ENCODE measurements at regions not wholly inside any gene's neighbourhood (a gene's known extent, or its start where the extent isn't known, plus 50 kb on each side); places are given as distances from the start of the nearest gene placed in this dataset.

DNA sequence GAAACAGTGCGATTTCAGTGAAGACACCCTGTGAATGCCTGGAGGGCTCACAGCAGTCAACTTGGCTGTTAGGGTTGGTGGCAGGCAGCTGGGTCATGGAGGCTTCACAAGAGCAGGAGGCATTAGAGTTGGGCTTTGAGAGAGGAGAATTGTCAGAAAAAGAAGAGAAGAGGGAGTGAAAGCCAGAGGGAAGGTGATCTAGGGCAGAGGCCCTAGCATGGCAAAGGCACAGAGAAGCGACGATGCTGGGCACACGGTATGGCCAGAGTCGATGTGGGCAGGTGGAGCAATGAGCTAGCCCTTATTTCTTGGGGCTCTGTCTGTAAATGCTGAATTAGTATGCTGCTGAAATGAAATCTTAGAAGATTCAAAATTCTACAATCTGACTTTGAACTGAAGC, 52.6 kb upstream of the OLFM4 start:
- DNase-seq (ENCODE audit: low read depth), result no peak

- no peak for DNase-seq (ENCODE audit: low read depth)
Observed at GRCh38 chr13:52975161-52975560, 53.5 kb upstream of the OLFM4 start.

- DNase-seq (ENCODE audit: low read depth), result no peak
Observed at GRCh38 chr13:52974711-52975110, 53.9 kb upstream of the OLFM4 start.

GRCh38 chr13:52969373-52969772, 59.2 kb upstream of the OLFM4 start:
- DNase-seq (ENCODE audit: low read depth), result no peak

GRCh38 chr13:52968074-52968700, 60.4 kb upstream of the OLFM4 start:
- peak; percentile 59 for DNase-seq (ENCODE audit: low read depth)

- DNase-seq (ENCODE audit: low read depth), result no peak
Observed at GRCh38 chr13:52961987-52962386, 66.6 kb upstream of the OLFM4 start.

DNA sequence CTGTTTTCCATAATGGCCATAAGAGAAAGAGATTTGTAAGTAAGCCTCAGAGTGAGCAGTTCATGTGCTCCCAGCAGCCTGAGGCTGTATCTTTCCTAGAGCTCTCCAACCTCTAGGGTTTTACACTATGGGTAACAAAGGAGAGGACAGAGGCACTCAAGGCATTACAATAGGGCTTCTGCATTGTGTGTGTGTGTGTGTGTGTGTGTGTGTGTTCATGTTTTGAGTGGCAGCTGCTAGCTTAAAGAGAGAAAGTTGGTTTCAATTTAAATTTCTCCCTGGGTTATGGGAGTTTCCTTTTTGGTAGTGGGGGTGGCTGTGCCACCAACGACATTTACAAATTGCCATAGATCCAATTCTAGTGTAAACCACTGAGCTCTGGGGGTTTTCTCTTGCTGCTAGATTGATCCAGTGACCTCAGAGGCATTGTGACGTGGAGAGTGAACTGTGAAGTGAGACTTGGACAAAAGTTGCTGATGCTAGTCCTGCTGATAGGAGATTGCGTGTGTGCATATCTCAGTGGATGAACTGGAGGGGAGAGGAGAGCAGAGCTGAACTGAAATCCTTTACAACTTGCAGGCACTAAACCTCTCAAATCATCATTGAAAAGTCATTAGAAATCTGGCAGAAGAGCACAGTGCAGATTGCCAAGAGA, 67.2 kb upstream of the OLFM4 start:
- DNase-seq (ENCODE audit: low read depth), result no peak

GRCh38 chr13:52955472-52955874, 73.1 kb upstream of the OLFM4 start:
- DNase-seq (ENCODE audit: low read depth), result no peak

DNA sequence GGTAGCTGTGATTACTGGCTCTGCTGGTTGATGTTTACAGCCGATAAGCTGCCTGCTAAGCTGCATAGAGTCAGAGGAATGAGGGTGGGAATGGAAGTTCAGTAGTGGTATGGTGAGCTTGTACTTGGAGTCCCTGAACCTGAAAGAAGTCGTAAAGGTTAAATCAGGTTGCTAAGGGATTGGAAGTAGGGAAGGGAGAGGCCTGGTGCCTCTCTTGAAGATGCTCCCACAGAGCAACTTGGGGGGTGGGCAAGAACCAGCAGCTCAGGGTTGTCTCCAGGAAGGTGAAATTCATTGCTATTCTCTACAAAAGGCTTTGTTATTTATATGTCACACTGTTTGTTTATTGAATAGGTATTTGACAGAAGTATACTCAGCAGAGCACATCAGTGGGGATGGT, 73.8 kb upstream of the OLFM4 start:
- no peak for DNase-seq (ENCODE audit: low read depth)

- DNase-seq (ENCODE audit: low read depth), result no peak
Observed at GRCh38 chr13:52950436-52950956, 78.1 kb upstream of the OLFM4 start.

- DNase-seq (ENCODE audit: low read depth), result no peak
Observed at GRCh38 chr13:52949742-52950141, 78.9 kb upstream of the OLFM4 start.

GRCh38 chr13:52949044-52949443, 79.6 kb upstream of the OLFM4 start:
- no peak for DNase-seq (ENCODE audit: low read depth)

- DNase-seq (ENCODE audit: low read depth), result no peak
Observed at GRCh38 chr13:52947921-52948373, 80.7 kb upstream of the OLFM4 start.

- no peak for DNase-seq (ENCODE audit: low read depth)
Observed at GRCh38 chr13:52945348-52945747, 83.3 kb upstream of the OLFM4 start.

DNA sequence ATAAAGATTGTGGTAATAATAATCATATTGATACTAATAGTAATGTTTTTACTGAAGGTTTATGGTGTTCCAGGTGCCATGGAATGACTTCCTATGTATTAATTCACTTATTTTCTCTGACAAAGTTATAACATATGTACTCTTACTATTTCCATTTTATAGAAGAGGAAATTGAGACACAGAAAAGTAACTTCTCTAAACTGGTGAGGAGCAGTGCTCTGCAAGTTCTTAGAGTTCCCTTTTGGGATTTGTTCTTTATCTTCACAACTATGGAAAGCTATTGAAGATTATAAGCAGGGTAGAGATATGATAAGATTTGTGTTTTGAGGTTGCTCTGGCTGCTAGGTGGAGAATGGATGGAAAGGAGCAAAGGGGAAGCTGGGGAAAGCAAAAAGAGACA, 83.9 kb upstream of the OLFM4 start:
- DNase-seq (ENCODE audit: low read depth), result no peak

GRCh38 chr13:52938065-52938464, 89.6 kb upstream of the PCDH8 start:
- no peak for DNase-seq (ENCODE audit: low read depth)

DNA sequence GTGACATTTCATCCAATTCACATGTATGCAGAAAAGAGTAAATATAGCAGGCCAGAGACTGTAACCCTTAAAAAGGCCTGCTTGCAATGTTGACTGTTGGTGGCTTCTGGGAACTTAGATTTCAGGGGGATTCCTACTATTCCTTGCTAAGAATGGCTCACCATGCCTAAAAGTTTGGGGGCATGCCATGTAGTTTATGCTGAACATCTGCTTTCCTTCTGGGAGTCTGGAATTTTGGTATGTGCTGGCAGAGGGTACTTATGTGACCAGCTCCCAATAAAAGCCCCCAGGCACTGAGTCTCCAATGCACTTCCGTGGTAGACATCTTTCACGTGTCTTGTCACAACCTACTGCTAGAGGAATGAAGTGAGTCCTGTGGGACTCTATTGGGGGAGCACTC, 88.4 kb upstream of the PCDH8 start:
- no peak for DNase-seq (ENCODE audit: low read depth)

- no peak for DNase-seq (ENCODE audit: low read depth)
Observed at GRCh38 chr13:52934258-52934657, 85.8 kb upstream of the PCDH8 start.

DNA sequence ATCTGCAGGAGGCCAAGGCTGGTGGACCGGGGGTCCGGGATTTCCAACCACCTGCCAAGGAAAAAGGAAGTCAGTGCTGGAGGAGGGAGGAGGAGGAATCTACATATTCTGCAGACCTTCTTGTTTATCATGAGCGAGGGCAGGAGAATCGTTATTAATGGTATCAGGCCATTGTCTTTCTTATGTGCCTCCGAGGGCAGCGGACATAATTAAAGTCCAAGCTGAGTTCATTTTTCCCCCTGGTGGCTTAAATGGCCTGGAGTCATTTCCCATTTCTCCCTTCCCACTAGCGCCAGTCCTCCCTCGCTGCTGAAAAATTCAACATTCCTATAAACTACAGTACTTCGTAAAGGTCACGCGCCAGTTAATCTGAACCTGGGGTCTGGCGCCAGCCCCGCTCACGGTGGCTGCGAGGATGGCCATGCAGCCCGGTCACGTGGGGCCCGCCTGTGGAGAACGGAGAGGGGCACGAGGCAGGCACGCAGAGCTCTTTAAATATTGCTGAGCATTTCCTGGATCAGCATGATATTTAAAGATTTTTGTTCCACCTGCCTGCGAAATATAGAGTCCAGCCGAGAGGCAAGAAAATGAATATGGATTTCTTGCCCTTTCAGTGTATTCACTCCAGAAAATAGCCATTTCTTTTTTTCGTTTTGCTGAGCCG, 85.2 kb upstream of the PCDH8 start:
- DNase-seq (ENCODE audit: low read depth), result no peak

DNA sequence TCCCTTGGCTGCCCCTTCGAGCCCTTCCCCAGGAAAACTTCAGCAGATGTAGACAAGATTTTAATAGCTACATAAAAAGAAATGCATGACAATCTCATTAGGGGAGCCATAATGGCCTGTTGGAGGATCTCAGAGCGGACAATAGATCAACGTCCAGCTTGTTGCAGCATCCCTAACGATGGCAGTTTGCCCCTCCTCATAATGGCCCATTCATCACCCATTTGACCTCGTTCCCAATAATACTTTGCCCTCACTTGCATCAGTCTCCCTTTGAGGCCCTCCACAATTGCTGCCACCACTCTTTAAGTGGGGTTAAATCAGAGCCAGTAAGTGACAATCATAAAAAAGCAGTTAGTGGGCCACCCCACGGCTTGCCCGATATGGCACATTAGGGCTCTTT, 84.7 kb upstream of the PCDH8 start:
- no peak for DNase-seq (ENCODE audit: low read depth)

GRCh38 chr13:52932649-52933048, 84.2 kb upstream of the PCDH8 start:
- DNase-seq (ENCODE audit: low read depth), result no peak

GRCh38 chr13:52931539-52932431, 83.3 kb upstream of the PCDH8 start:
- DNase-seq (ENCODE audit: low read depth), result no peak
